GM12891 (cell line): ENCODE measurements at regions not wholly inside any gene's neighbourhood (a gene's known extent, or its start where the extent isn't known, plus 50 kb on each side); places are given as distances from the start of the nearest gene placed in this dataset.

Experiments
- DNase-seq: peaks from one replicate; pipeline ENCODE4 v3.0.0; 2011; ENCODE audit warnings: low spot score; ENCODE audit not compliant: insufficient read length
- FAIRE-seq: peaks from 2 replicates; lab custom pipeline; 2011; peaks lifted over from hg19 to GRCh38; lab: Jason Lieb, UNC
- PAX5 ChIP-seq: IDR thresholded peaks from 2 replicates; pipeline ENCODE4 v1.6.1; 2011; ENCODE audit warnings: low read length, moderate library complexity, mild to moderate bottlenecking; ENCODE audit not compliant: insufficient read depth, severe bottlenecking
- POLR2A ChIP-seq: IDR thresholded peaks from 2 replicates; pipeline ENCODE4 v1.6.1; 2011; ENCODE audit warnings: low read depth, low read length, control low read depth
- POLR2AphosphoS5 ChIP-seq: IDR thresholded peaks from 2 replicates; pipeline ENCODE4 v1.6.1; 2011; ENCODE audit warnings: low read depth, low read length, control low read depth
- POU2F2 ChIP-seq: IDR thresholded peaks from 2 replicates; pipeline ENCODE4 v1.6.1; 2011; ENCODE audit warnings: low read depth, mild to moderate bottlenecking, control low read depth, low read length, moderate library complexity
- SPI1 ChIP-seq: IDR thresholded peaks from 2 replicates; pipeline ENCODE4 v1.6.1; 2011; ENCODE audit warnings: low read depth, low read length, control low read depth
- TAF1 ChIP-seq: IDR thresholded peaks from 2 replicates; pipeline ENCODE4 v1.6.1; 2011; ENCODE audit warnings: low read depth, low read length, control low read depth

GRCh38 chr2:65558743-65559142, 126.3 kb upstream of the SPRED2 start:
- FAIRE-seq, result no peak
- DNase-seq, result no peak
- TF ChIP-seq POLR2AphosphoS5 (no peak), POLR2A (no peak), PAX5 (no peak), POU2F2 (no peak), SPI1 (no peak), TAF1 (no peak)

- FAIRE-seq (no peak), DNase-seq (no peak)
- no peak for TF ChIP-seq TAF1
- TF ChIP-seq POLR2AphosphoS5, result no peak
- no peak for TF ChIP-seq POU2F2
- no peak for TF ChIP-seq SPI1
- no peak for TF ChIP-seq PAX5
- TF ChIP-seq POLR2A, result no peak
Observed at GRCh38 chr2:65557616-65558573, 125.5 kb upstream of the SPRED2 start.

DNA sequence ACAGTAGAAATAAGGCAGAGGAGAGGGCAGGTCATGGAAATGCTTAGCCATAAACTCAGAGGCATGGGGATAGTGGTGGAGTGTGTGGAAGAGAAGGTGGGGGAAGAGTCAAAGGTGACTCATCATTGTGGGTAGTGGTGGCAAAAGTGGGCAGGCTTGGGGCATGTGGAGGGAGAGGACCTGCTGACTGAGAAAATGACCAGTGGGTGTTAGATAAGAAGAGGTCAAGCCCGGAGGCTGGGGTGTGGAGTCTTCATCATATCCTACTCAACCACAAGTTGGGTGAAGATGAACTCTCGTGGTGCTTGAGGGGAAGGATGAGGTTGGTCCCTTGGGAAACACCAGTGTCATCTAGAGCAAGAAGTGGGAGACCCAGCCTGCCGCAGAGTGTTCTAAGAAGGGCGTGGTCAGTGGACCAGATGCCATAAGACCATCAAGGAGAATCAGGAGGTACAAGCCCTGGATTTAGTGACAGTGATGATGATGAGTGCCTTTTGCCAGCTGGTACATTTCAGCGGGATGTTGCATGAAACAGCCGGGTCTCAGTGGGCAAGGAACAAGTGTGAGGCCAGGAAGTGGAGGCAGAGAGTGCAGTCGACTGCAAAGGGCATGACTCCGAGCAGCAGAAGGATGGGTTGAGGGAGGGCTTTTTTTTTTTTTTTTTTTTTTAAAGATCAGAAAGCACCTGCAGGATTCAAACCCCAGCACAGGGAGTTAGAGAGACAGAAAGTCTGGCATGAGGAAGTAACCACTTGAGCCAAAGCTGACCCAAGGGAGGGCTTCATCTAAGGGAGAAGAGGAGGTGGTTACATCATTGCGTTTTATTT, 122.6 kb upstream of the SPRED2 start:
- no peak for TF ChIP-seq TAF1
- no peak for TF ChIP-seq PAX5
- TF ChIP-seq SPI1, result no peak
- no peak for TF ChIP-seq POLR2A
- TF ChIP-seq POU2F2, result no peak
- TF ChIP-seq POLR2AphosphoS5, result no peak
- DNase-seq, result no peak
- FAIRE-seq, result peak; percentile 76

GRCh38 chr2:65553504-65554074, 121.2 kb upstream of the SPRED2 start:
- no peak for FAIRE-seq
- TF ChIP-seq POU2F2 (no peak), TAF1 (no peak), SPI1 (no peak), POLR2A (no peak), PAX5 (no peak), POLR2AphosphoS5 (no peak)

DNA sequence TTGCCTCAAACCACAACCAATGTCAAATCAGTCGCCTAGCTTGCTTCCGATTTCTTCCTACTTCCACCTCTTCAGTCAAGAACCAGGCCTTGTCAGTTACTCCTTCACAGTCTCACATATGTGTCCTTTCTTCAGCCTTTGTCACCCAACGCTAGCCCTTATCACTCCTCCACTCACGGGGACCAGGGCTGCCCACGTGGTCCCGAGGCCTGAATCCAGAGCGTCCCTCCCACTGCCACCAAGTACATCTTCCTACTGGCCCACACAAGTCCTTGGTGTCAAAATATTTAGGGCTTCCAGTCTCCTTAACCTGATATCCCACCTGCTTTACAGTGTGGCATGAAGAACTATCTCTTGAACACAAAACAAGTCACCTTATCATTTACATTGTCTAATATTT, 119.1 kb upstream of the SPRED2 start:
- no peak for FAIRE-seq
- TF ChIP-seq POLR2A, result no peak
- no peak for TF ChIP-seq POU2F2
- no peak for TF ChIP-seq TAF1
- TF ChIP-seq SPI1, result no peak
- TF ChIP-seq PAX5, result no peak
- TF ChIP-seq POLR2AphosphoS5, result no peak
- no peak for DNase-seq

More at GRCh38 chr2:65553504-65554074, 121.2 kb upstream of the SPRED2 start:
- no peak for DNase-seq

GRCh38 chr2:65550246-65550645, 117.8 kb upstream of the SPRED2 start:
- TF ChIP-seq TAF1 (no peak), SPI1 (peak; percentile 84)
- DNase-seq (no peak), FAIRE-seq (no peak)

- FAIRE-seq (no peak), DNase-seq (no peak)
- TF ChIP-seq POLR2AphosphoS5 (no peak), SPI1 (no peak), POLR2A (no peak)
Observed at GRCh38 chr2:65549631-65550030, 117.2 kb upstream of the SPRED2 start.

DNA sequence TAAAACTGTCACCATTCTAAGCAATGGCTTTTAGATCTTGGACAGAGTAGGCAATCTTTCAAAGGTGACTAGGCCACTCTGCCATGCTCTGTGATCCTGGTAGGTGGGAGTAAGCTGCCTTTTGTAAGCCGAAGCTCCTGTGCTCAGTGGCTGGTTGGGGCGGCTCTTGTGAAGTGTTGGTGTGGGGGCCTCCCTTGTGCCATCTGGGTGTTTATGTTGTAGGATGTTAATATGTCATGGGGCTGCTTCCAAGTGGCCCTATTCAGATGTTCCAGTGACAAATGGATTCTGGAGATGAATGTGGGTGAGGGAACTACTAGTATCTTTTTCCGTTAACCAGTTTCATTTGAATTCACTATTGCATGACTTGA, 116.8 kb upstream of the SPRED2 start:
- TF ChIP-seq TAF1 (no peak), SPI1 (no peak), POU2F2 (no peak), PAX5 (no peak), POLR2AphosphoS5 (no peak), POLR2A (no peak)
- no peak for FAIRE-seq
- DNase-seq, result no peak
